ENCODE measurements at regions not wholly inside any gene's neighbourhood (a gene's known extent, or its start where the extent isn't known, plus 50 kb on each side); places are given as distances from the start of the nearest gene placed in this dataset.

DNA sequence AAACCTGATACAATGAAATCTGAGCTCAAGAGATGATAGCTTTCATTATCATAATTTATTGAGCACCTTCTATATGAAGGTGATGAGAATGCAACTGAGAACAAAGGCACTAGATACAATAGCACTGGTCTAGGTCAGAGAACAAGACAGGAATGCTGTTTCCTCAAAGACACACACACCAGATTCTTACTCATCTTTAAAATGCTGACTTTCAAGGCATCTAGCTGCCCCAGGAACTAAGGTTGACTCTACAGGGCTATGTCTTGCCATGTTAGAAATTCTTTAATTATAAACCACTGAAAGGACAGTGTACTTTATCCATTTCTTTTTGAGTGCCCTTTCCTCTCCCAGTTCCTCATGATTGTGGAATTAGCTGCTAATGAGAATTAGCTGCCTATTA is 195.4 kb upstream of the RMST start:
- Histone ChIP-seq H3K27me3 (replicated peaks in 1 of 2; ENCODE audit: control insufficient read depth in 2 of 2, extremely low read depth in 1 of 2, insufficient read depth in 2 of 2, low read length in 1 of 2) (no peaks in the 10 kb centered on the region), H3K4me1 (ENCODE audit: control insufficient read depth in 1 of 2, extremely low read depth in 1 of 2, insufficient read depth in 2 of 2, low read length in 2 of 2) (no peaks in the 10 kb centered on the region), H3K9me3 (no peaks in the 10 kb centered on the region), H3K4me3 (ENCODE audit: control insufficient read depth in 1 of 2, extremely low read depth in 1 of 2, low read length in 1 of 2) (no peak overlapping the region), H3K36me3 (ENCODE audit: control insufficient read depth in 2 of 2, extremely low read depth in 1 of 2, insufficient read depth in 1 of 2, low read length in 1 of 2) (no peaks in the 10 kb centered on the region), H3K27ac (ENCODE audit: low read length) (no peak overlapping the region)
- no peak for DNase-seq
- CTCF ChIA-PET, result no interaction called here
- Mint-ChIP-seq H3K4me1 (no peaks in the 10 kb centered on the region), H3K27ac (no peak overlapping the region), H3K4me3 (no peak overlapping the region), H3K27me3 (peaks cover 4 to 7% of the 10 kb centered on the region in 2 donors), H3K36me3 (no peaks in the 10 kb centered on the region), H3K9me3 (peaks cover 0 to 9% (median 8%) of the 10 kb centered on the region in 3 donors)
- ATAC-seq (replicated peaks in 1 of 4), result no peak
- POLR2A ChIA-PET, result no interaction called here

- H3K4me3 ChIP-seq (ENCODE audit: control insufficient read depth in 1 of 2, extremely low read depth in 1 of 2, low read length in 1 of 2), result no peak overlapping the region
- H3K27ac ChIP-seq (ENCODE audit: low read length), result no peak overlapping the region
- H3K36me3 ChIP-seq (ENCODE audit: control insufficient read depth in 2 of 2, extremely low read depth in 1 of 2, insufficient read depth in 1 of 2, low read length in 1 of 2), result no peaks in the 10 kb centered on the region
- ChIA-PET POLR2A (no interaction called here), CTCF (no interaction called here)
- H3K4me1 ChIP-seq (ENCODE audit: control insufficient read depth in 1 of 2, extremely low read depth in 1 of 2, insufficient read depth in 2 of 2, low read length in 2 of 2), result no peaks in the 10 kb centered on the region
- H3K9me3 ChIP-seq, result no peaks in the 10 kb centered on the region
- ATAC-seq (replicated peaks in 1 of 4) (no peak), DNase-seq (no peak)
- H3K36me3 Mint-ChIP-seq, result no peaks in the 10 kb centered on the region
- no peaks in the 10 kb centered on the region for H3K4me1 Mint-ChIP-seq
- WGBS (ENCODE audit: insufficient coverage), result 85% methylated on average over 1 of the region's 3 CpGs
- H3K4me3 Mint-ChIP-seq, result no peak overlapping the region
- H3K27ac Mint-ChIP-seq, result no peak overlapping the region
- H3K9me3 Mint-ChIP-seq, result peaks cover 0 to 9% (median 8%) of the 10 kb centered on the region in 3 donors
- H3K27me3 ChIP-seq (replicated peaks in 1 of 2; ENCODE audit: control insufficient read depth in 2 of 2, extremely low read depth in 1 of 2, insufficient read depth in 2 of 2, low read length in 1 of 2), result no peaks in the 10 kb centered on the region
- peaks cover 4 to 7% of the 10 kb centered on the region in 2 donors for H3K27me3 Mint-ChIP-seq
These were observed 194.9 kb upstream of the RMST start for GRCh38 chr12:97267594-97268202.

GRCh38 chr12:97272471-97272870 is 190.1 kb upstream of the RMST start:
- Histone ChIP-seq H3K4me1 (ENCODE audit: control insufficient read depth in 1 of 2, extremely low read depth in 1 of 2, insufficient read depth in 2 of 2, low read length in 2 of 2) (no peaks in the 10 kb centered on the region), H3K4me3 (ENCODE audit: control insufficient read depth in 1 of 2, extremely low read depth in 1 of 2, low read length in 1 of 2) (no peak overlapping the region), H3K9me3 (no peaks in the 10 kb centered on the region), H3K27me3 (replicated peaks in 1 of 2; ENCODE audit: control insufficient read depth in 2 of 2, extremely low read depth in 1 of 2, insufficient read depth in 2 of 2, low read length in 1 of 2) (peaks cover 0 to 14% of the 10 kb centered on the region in 2 experiments), H3K27ac (ENCODE audit: low read length) (no peak overlapping the region), H3K36me3 (ENCODE audit: control insufficient read depth in 2 of 2, extremely low read depth in 1 of 2, insufficient read depth in 1 of 2, low read length in 1 of 2) (no peaks in the 10 kb centered on the region)
- CTCF ChIA-PET, result no interaction called here
- H3K9me3 Mint-ChIP-seq, result peaks cover 0 to 9% (median 4%) of the 10 kb centered on the region in 3 donors
- no peak for DNase-seq
- no peak for ATAC-seq (replicated peaks in 1 of 4)
- H3K27me3 Mint-ChIP-seq, result peaks cover 16 to 27% of the 10 kb centered on the region in 2 donors
- no peaks in the 10 kb centered on the region for H3K4me1 Mint-ChIP-seq
- H3K4me3 Mint-ChIP-seq, result no peak overlapping the region
- H3K27ac Mint-ChIP-seq, result no peak overlapping the region
- H3K36me3 Mint-ChIP-seq, result no peaks in the 10 kb centered on the region
- POLR2A ChIA-PET, result no interaction called here

GRCh38 chr12:97274386-97274785 is 188.2 kb upstream of the RMST start:
- no peaks in the 10 kb centered on the region for H3K36me3 Mint-ChIP-seq
- DNase-seq, result no peak
- Histone ChIP-seq H3K36me3 (ENCODE audit: control insufficient read depth in 2 of 2, extremely low read depth in 1 of 2, insufficient read depth in 1 of 2, low read length in 1 of 2) (no peaks in the 10 kb centered on the region), H3K9me3 (no peaks in the 10 kb centered on the region), H3K27ac (ENCODE audit: low read length) (no peak overlapping the region), H3K4me1 (ENCODE audit: control insufficient read depth in 1 of 2, extremely low read depth in 1 of 2, insufficient read depth in 2 of 2, low read length in 2 of 2) (no peaks in the 10 kb centered on the region), H3K27me3 (replicated peaks in 1 of 2; ENCODE audit: control insufficient read depth in 2 of 2, extremely low read depth in 1 of 2, insufficient read depth in 2 of 2, low read length in 1 of 2) (peaks cover 0 to 14% of the 10 kb centered on the region in 2 experiments), H3K4me3 (ENCODE audit: control insufficient read depth in 1 of 2, extremely low read depth in 1 of 2, low read length in 1 of 2) (no peak overlapping the region)
- no CpG with 5 or more reads among the region's 2 CpGs for WGBS (ENCODE audit: insufficient coverage)
- ATAC-seq (replicated peaks in 1 of 4), result no peak
- CTCF ChIA-PET, result no interaction called here
- H3K4me1 Mint-ChIP-seq, result no peaks in the 10 kb centered on the region
- peaks cover 17 to 27% of the 10 kb centered on the region in 2 donors for H3K27me3 Mint-ChIP-seq
- POLR2A ChIA-PET, result no interaction called here
- no peak overlapping the region for H3K4me3 Mint-ChIP-seq
- H3K9me3 Mint-ChIP-seq, result peaks cover 0 to 9% (median 4%) of the 10 kb centered on the region in 3 donors
- no peak overlapping the region for H3K27ac Mint-ChIP-seq

DNA sequence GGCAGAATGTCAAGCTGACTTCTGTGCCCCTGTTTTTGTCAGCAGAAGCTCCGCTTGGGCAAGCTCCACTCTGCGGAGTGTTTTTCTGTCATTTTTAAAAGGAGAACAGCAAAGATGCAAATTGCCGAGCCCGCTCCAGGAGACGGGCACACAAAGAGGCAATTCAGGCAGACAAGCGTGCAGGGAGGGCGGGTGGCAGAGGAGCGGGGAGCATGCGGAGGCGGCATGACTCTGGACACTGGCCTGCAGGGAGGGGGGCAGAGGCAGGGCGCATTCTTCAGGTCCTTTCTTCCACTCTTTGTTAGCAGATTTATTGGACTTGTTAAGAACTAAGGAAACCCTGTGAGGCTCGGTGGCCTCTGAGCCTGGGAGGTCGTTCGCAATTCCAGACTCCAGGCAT is 187.3 kb upstream of the RMST start:
- Mint-ChIP-seq H3K4me1 (no peaks in the 10 kb centered on the region), H3K27me3 (peaks cover 20 to 29% of the 10 kb centered on the region in 2 donors), H3K9me3 (peaks cover 0 to 9% (median 4%) of the 10 kb centered on the region in 3 donors), H3K36me3 (no peaks in the 10 kb centered on the region), H3K27ac (no peak overlapping the region), H3K4me3 (no peak overlapping the region)
- Histone ChIP-seq H3K9me3 (no peaks in the 10 kb centered on the region), H3K36me3 (ENCODE audit: control insufficient read depth in 2 of 2, extremely low read depth in 1 of 2, insufficient read depth in 1 of 2, low read length in 1 of 2) (no peaks in the 10 kb centered on the region), H3K27me3 (replicated peaks in 1 of 2; ENCODE audit: control insufficient read depth in 2 of 2, extremely low read depth in 1 of 2, insufficient read depth in 2 of 2, low read length in 1 of 2) (peaks cover 0 to 14% of the 10 kb centered on the region in 2 experiments), H3K4me3 (ENCODE audit: control insufficient read depth in 1 of 2, extremely low read depth in 1 of 2, low read length in 1 of 2) (no peak overlapping the region), H3K4me1 (ENCODE audit: control insufficient read depth in 1 of 2, extremely low read depth in 1 of 2, insufficient read depth in 2 of 2, low read length in 2 of 2) (no peaks in the 10 kb centered on the region), H3K27ac (ENCODE audit: low read length) (no peak overlapping the region)
- 37% methylated on average over 11 of the region's 14 CpGs for WGBS (ENCODE audit: insufficient coverage)
- CTCF ChIA-PET, result no interaction called here
- DNase-seq (no peak), ATAC-seq (replicated peaks in 1 of 4) (no peak)
- POLR2A ChIA-PET, result no interaction called here

DNA sequence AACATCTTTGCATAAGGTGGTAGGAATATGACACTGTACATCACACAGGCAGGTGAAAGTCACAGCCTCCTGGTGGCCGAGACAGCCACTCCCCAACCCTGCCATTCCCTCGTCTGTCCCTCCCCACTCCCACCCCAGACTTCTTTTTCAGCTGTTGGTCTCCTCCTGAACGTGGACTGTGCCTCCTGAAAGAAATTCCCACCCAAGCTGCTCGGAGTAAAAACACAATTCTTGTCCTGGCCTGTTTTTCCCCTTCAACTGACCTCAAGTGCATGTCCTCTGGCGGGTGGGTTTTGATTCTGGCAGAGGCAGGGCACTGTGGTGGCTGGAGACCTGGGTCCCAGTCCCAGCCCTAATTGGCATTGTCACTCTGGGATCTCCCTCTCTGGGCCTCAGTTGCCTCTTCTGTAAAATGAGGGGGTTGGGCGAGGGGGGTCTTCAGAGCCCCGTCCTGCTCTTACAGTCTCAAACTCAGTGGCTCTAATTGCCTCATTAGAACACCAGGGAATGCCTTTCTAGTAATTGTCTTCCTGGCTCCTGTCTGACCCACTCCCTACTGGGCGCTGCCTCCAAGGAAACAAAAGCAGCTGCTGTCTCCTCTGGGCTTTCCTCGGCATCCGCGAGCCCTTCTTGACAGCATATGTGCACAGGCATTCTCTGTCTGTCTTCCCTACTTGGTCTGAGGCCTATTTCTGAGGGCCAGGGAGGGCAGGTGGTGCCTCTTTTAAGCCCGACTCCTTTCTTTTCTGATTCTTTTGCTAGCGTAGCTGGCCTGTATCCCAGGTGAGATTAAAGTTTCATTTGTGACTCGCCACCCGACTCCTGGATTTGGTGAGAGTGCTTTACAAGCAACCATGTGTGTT is 186.6 kb upstream of the RMST start:
- Mint-ChIP-seq H3K9me3 (peaks cover 0 to 3% (median 0%) of the 10 kb centered on the region in 3 donors), H3K4me3 (no peak overlapping the region), H3K27ac (no peak overlapping the region), H3K4me1 (no peaks in the 10 kb centered on the region), H3K36me3 (no peaks in the 10 kb centered on the region), H3K27me3 (peaks cover 19 to 27% of the 10 kb centered on the region in 2 donors)
- no peak overlapping the region for H3K27ac ChIP-seq (ENCODE audit: low read length)
- no peaks in the 10 kb centered on the region for H3K36me3 ChIP-seq (ENCODE audit: control insufficient read depth in 2 of 2, extremely low read depth in 1 of 2, insufficient read depth in 1 of 2, low read length in 1 of 2)
- no peak overlapping the region for H3K4me3 ChIP-seq (ENCODE audit: control insufficient read depth in 1 of 2, extremely low read depth in 1 of 2, low read length in 1 of 2)
- 79% methylated on average over 10 of the region's 15 CpGs for WGBS (ENCODE audit: insufficient coverage)
- no peak for ATAC-seq (replicated peaks in 1 of 4)
- no peaks in the 10 kb centered on the region for H3K4me1 ChIP-seq (ENCODE audit: control insufficient read depth in 1 of 2, extremely low read depth in 1 of 2, insufficient read depth in 2 of 2, low read length in 2 of 2)
- no peaks in the 10 kb centered on the region for H3K9me3 ChIP-seq
- ChIA-PET CTCF (no interaction called here), POLR2A (no interaction called here)
- peaks cover 0 to 14% of the 10 kb centered on the region in 2 experiments for H3K27me3 ChIP-seq (replicated peaks in 1 of 2; ENCODE audit: control insufficient read depth in 2 of 2, extremely low read depth in 1 of 2, insufficient read depth in 2 of 2, low read length in 1 of 2)
- no peak for DNase-seq

Measured in T-cell (primary cell).